ENCODE measurements at regions not wholly inside any gene's neighbourhood (a gene's known extent, or its start where the extent isn't known, plus 50 kb on each side); places are given as distances from the start of the nearest gene placed in this dataset.

GRCh38 chr12:94057262-94058151 lies 90.9 kb upstream of the PLXNC1 start:
- DNase-seq (ENCODE audit: low spot score), result no peak
- Histone ChIP-seq H3K4me3 (no peak overlapping the region), H3K27ac (peak overlapping the region; percentile 12 to 81)
- TF ChIP-seq CTCF (IDR thresholded peaks at IDR 0.05), result no peak

GRCh38 chr12:94059394-94060368 lies 88.7 kb upstream of the PLXNC1 start:
- no peak for DNase-seq (ENCODE audit: low spot score)
- TF ChIP-seq CTCF (IDR thresholded peaks at IDR 0.05), result no peak
- H3K4me3 ChIP-seq, result no peak overlapping the region
- no peak overlapping the region for H3K27ac ChIP-seq

DNA sequence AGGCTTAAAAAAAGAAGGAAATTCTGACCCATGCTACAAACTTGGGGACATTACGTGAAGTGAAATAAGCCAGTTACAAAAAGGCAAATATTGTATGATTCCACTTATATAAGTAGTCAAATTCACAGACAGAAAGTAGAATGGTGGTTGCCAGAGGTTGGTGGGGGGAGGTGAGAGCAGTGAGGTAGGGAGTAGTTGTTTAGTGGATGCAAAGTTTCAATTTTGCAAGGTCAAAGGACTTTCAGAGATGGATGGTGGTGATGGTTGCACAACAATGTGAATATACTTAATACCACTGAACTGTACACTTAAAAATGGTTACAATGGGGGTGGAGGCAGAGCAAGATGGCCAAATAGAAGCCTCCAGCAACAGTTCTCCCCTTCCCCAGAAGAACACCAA lies 86.2 kb upstream of the PLXNC1 start:
- TF ChIP-seq CTCF (IDR thresholded peaks at IDR 0.05), result no peak
- DNase-seq (ENCODE audit: low spot score), result no peak
- Histone ChIP-seq H3K4me3 (no peak overlapping the region), H3K27ac (no peak overlapping the region)

DNA sequence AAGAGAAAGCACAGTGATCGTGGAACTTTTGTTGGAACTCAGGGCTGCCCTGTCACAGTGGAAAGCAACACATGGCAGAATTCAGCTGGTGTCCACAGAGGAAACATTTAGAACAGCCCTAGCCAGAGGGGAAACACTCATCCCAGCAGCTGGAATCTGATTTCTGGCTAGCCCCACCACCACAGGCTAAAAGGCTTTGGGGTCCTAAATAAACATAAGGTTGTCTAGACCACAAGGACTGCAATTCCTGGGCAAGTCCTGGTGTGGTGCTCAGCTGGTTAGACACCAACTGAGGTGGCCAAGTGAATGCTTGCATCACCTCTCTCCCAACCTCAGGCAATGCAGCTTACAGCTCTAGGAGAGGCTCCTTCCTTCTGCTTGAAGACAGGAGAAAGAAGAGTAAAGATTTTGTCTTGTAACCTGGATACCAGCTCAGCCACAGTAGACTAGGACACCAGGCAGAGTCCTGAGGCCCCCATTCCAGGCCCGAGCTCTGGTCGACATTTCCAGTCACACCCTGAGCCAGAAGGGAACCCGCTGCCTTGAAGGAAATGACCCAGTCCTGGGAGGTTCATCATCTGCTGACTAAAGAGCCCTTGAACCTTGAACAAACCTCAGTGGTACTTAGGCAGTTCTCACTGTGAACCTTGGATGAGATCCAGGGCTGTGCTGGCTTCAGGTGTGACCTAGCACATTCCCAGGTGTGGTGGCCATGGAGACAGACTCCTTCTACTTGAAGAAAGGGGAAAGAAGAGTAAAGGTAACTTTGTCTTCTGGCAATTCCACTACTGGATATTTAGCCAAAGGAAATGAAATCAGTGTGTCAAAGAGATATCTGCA lies 85.4 kb upstream of the PLXNC1 start:
- no peak for DNase-seq (ENCODE audit: low spot score)
- H3K4me3 ChIP-seq, result no peak overlapping the region
- H3K27ac ChIP-seq, result no peak overlapping the region
- TF ChIP-seq CTCF (IDR thresholded peaks at IDR 0.05), result no peak

GRCh38 chr12:94070520-94070919 lies 77.9 kb upstream of the PLXNC1 start:
- H3K27ac ChIP-seq, result no peak overlapping the region
- TF ChIP-seq CTCF (IDR thresholded peaks at IDR 0.05), result no peak
- DNase-seq (ENCODE audit: low spot score), result no peak

DNA sequence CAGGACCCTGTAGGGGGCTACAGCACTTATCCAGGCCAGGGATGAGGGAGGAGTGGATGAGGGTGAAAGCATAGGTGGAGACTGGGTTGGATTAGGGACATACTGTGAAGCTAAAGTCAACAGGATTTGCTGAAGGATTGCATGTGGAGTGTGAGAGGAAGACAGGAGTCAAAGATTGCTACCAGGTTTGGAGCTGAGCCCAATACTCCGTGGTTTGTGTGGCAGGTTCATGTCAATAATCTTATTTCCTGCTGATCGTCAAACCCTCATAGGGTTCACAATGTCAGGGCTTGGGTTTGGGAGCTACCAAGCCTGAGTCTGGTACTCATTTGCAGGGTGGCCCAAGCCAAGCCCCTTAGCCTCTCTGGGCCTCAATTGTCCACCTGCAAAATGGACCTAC lies 77.1 kb upstream of the PLXNC1 start:
- TF ChIP-seq CTCF (IDR thresholded peaks at IDR 0.05), result no peak
- no peak for DNase-seq (ENCODE audit: low spot score)
- no peak overlapping the region for H3K27ac ChIP-seq
- H3K4me3 ChIP-seq, result no peak overlapping the region

More at GRCh38 chr12:94070520-94070919, 77.9 kb upstream of the PLXNC1 start:
- H3K4me3 ChIP-seq, result no peak overlapping the region

All from coronary artery (tissue), 2 donors.